Astrocyte (in vitro differentiated cells and primary cell): ENCODE measurements at regions not wholly inside any gene's neighbourhood (a gene's known extent, or its start where the extent isn't known, plus 50 kb on each side); places are given as distances from the start of the nearest gene placed in this dataset.

Experiments
- DNase-seq: peaks from one replicate; pipeline ENCODE4 v3.0.0-alpha.2; 2010; ENCODE audit warnings: low read depth
- FAIRE-seq: peaks from 2 replicates; lab custom pipeline; 2011; peaks lifted over from hg19 to GRCh38; lab: Jason Lieb, UNC
- H2AFZ ChIP-seq: 2 replicates; pipeline ENCODE4 v1.6.0; 2012; ENCODE audit warnings: low read depth, low read length, inconsistent platforms
- H3K27ac ChIP-seq: 2 replicates; pipeline ENCODE4 v1.5.1; 2011; ENCODE audit warnings: low read depth, low read length, inconsistent platforms
- H3K27me3 ChIP-seq: 2 replicates; pipeline ENCODE4 v1.6.0; 2011; ENCODE audit warnings: low read length, inconsistent platforms; ENCODE audit not compliant: insufficient read depth
- H3K36me3 ChIP-seq: 2 replicates; pipeline ENCODE4 v1.5.1; 2011; ENCODE audit warnings: low read length, inconsistent platforms; ENCODE audit not compliant: insufficient read depth
- H3K4me1 ChIP-seq: 2 replicates; pipeline ENCODE4 v1.5.1; 2011; ENCODE audit warnings: low read length, inconsistent platforms; ENCODE audit not compliant: insufficient read depth
- H3K4me2 ChIP-seq: 2 replicates; pipeline ENCODE4 v1.6.0; 2012; ENCODE audit warnings: low read length, inconsistent platforms
- H3K4me3 ChIP-seq: 2 replicates; pipeline ENCODE4 v1.5.1; 2011; ENCODE audit warnings: low read depth, mild to moderate bottlenecking, low read length, inconsistent platforms; ENCODE audit not compliant: insufficient read depth
- H3K79me2 ChIP-seq: 2 replicates; pipeline ENCODE4 v1.6.0; 2012; ENCODE audit warnings: mild to moderate bottlenecking, low read length, inconsistent platforms; ENCODE audit not compliant: insufficient read depth
- H3K9ac ChIP-seq: 2 replicates; pipeline ENCODE4 v1.6.0; 2012; ENCODE audit warnings: mild to moderate bottlenecking, low read length, inconsistent platforms
- H3K9me3 ChIP-seq: 2 replicates; pipeline ENCODE4 v1.5.1; 2012; ENCODE audit warnings: low read depth, mild to moderate bottlenecking, low read length, inconsistent platforms; ENCODE audit not compliant: insufficient read depth
- H4K20me1 ChIP-seq: 2 replicates; pipeline ENCODE4 v1.6.0; 2012; ENCODE audit warnings: low read length, inconsistent platforms; ENCODE audit not compliant: insufficient read depth
- H3K27ac Mint-ChIP-seq: one replicate; pipeline ENCODE4 v1.8.0; 2021; ENCODE audit warnings: mild to moderate bottlenecking, mixed read lengths; ENCODE audit not compliant: unreplicated experiment
- H3K27me3 Mint-ChIP-seq: one replicate; pipeline ENCODE4 v1.8.0; 2021; ENCODE audit warnings: low read depth, mixed read lengths; ENCODE audit not compliant: unreplicated experiment
- H3K36me3 Mint-ChIP-seq: one replicate; pipeline ENCODE4 v1.8.0; 2021; ENCODE audit warnings: low read depth, mixed read lengths; ENCODE audit not compliant: unreplicated experiment
- H3K4me1 Mint-ChIP-seq: one replicate; pipeline ENCODE4 v1.8.0; 2021; ENCODE audit warnings: low read depth, mixed read lengths; ENCODE audit not compliant: unreplicated experiment
- H3K4me3 Mint-ChIP-seq: one replicate; pipeline ENCODE4 v1.8.0; 2021; ENCODE audit warnings: mild to moderate bottlenecking, moderate library complexity, mixed read lengths; ENCODE audit not compliant: unreplicated experiment
- H3K9me3 Mint-ChIP-seq: one replicate; pipeline ENCODE4 v1.8.0; 2021; ENCODE audit warnings: mild to moderate bottlenecking, mixed read lengths; ENCODE audit not compliant: unreplicated experiment
- CTCF ChIP-seq: IDR thresholded peaks from 2 replicates; pipeline ENCODE4 v1.5.1; 2011; ENCODE audit warnings: low read depth, mild to moderate bottlenecking, inconsistent platforms, low read length, moderate library complexity; ENCODE audit not compliant: insufficient read depth
- EZH2 ChIP-seq: IDR thresholded peaks from 2 replicates; pipeline ENCODE4 v1.6.1; 2012; ENCODE audit warnings: mild to moderate bottlenecking, low read length, inconsistent platforms; ENCODE audit not compliant: insufficient read depth

- FAIRE-seq = no peak
- Histone ChIP-seq H3K4me3 (no peak overlapping the region), H3K27me3 (no peaks in the 10 kb centered on the region), H3K27ac (no peak overlapping the region), H3K36me3 (no peaks in the 10 kb centered on the region), H2AFZ (no peak overlapping the region), H4K20me1 (no peaks in the 10 kb centered on the region), H3K9ac (no peak overlapping the region), H3K79me2 (no peaks in the 10 kb centered on the region), H3K9me3 (no peaks in the 10 kb centered on the region), H3K4me1 (no peaks in the 10 kb centered on the region), H3K4me2 (no peak overlapping the region)
- H3K9me3 Mint-ChIP-seq = no peaks in the 10 kb centered on the region
- H3K27ac Mint-ChIP-seq = peak overlapping the region; percentile 20
- H3K4me3 Mint-ChIP-seq = no peak overlapping the region
- no peak for DNase-seq
- H3K27me3 Mint-ChIP-seq = no peaks in the 10 kb centered on the region
- H3K36me3 Mint-ChIP-seq = no peaks in the 10 kb centered on the region
- peaks cover 7% of the 10 kb centered on the region for H3K4me1 Mint-ChIP-seq
- no peak for TF ChIP-seq EZH2
- no peak for TF ChIP-seq CTCF
Observed at GRCh38 chr2:12612671-12613070, 104.1 kb upstream of the TRIB2 start.

- H3K9ac ChIP-seq = no peak overlapping the region
- no peaks in the 10 kb centered on the region for H4K20me1 ChIP-seq
- H2AFZ ChIP-seq = no peak overlapping the region
- Mint-ChIP-seq H3K9me3 (no peaks in the 10 kb centered on the region), H3K27ac (peak overlapping the region; percentile 75), H3K27me3 (no peaks in the 10 kb centered on the region), H3K4me3 (peak overlapping the region; percentile 10), H3K36me3 (no peaks in the 10 kb centered on the region), H3K4me1 (peaks cover 3% of the 10 kb centered on the region)
- H3K27me3 ChIP-seq = no peaks in the 10 kb centered on the region
- H3K36me3 ChIP-seq = no peaks in the 10 kb centered on the region
- TF ChIP-seq CTCF (no peak), EZH2 (no peak)
- H3K4me3 ChIP-seq = no peak overlapping the region
- FAIRE-seq (no peak), DNase-seq (no peak)
- H3K4me1 ChIP-seq = no peaks in the 10 kb centered on the region
- no peak overlapping the region for H3K27ac ChIP-seq
- H3K79me2 ChIP-seq = no peaks in the 10 kb centered on the region
- no peaks in the 10 kb centered on the region for H3K9me3 ChIP-seq
- H3K4me2 ChIP-seq = no peak overlapping the region
Observed at GRCh38 chr2:12613137-12613835, 103.5 kb upstream of the TRIB2 start.

GRCh38 chr2:12615509-12615908, 101.2 kb upstream of the TRIB2 start:
- no peaks in the 10 kb centered on the region for H3K27me3 Mint-ChIP-seq
- Histone ChIP-seq H4K20me1 (no peaks in the 10 kb centered on the region), H3K27ac (no peak overlapping the region), H2AFZ (no peak overlapping the region), H3K27me3 (no peaks in the 10 kb centered on the region), H3K36me3 (no peaks in the 10 kb centered on the region), H3K9ac (no peak overlapping the region), H3K4me2 (no peak overlapping the region), H3K79me2 (no peaks in the 10 kb centered on the region), H3K4me1 (peaks cover 5% of the 10 kb centered on the region), H3K4me3 (no peak overlapping the region), H3K9me3 (no peaks in the 10 kb centered on the region)
- FAIRE-seq (no peak), DNase-seq (no peak)
- H3K9me3 Mint-ChIP-seq = no peaks in the 10 kb centered on the region
- H3K4me1 Mint-ChIP-seq = peaks cover 10% of the 10 kb centered on the region
- TF ChIP-seq CTCF = no peak
- no peak for TF ChIP-seq EZH2
- no peak overlapping the region for H3K4me3 Mint-ChIP-seq
- no peak overlapping the region for H3K27ac Mint-ChIP-seq
- no peaks in the 10 kb centered on the region for H3K36me3 Mint-ChIP-seq
